PC-9 (cell line): ENCODE measurements at regions not wholly inside any gene's neighbourhood (a gene's known extent, or its start where the extent isn't known, plus 50 kb on each side); places are given as distances from the start of the nearest gene placed in this dataset.

Experiments used
- BruUV-seq: library from RNA; stranded (reverse); fragments of 400-500 nt; replicated peaks from 2 replicates; lab custom pipeline; 2021; lab: Mats Ljungman, UMichigan
- CTCF ChIA-PET: fragments of 300-600 bp; sonication (Branson Sonifier 250); formaldehyde crosslinking; loops from one replicate; lab custom pipeline; 2022; ENCODE audit warnings: antibody characterized with exemption; lab: Charles Lee
- POLR2A ChIA-PET: fragments of 300-600 bp; sonication (Branson Sonifier 250); formaldehyde crosslinking; loops from one replicate; lab custom pipeline; 2022; ENCODE audit warnings: antibody characterized with exemption; ENCODE audit not compliant: unreplicated experiment; lab: Charles Lee
- DNase-seq, 2 experiments: peaks; one replicate each; pipeline versions ENCODE4 v3.0.0 to v3.0.0-alpha.2; 2015 to 2022; ENCODE audit warnings: mixed read lengths in 1 of 2
- H2AFZ ChIP-seq: fragments of 200-600 bp; sonication (generic); 2 replicates; pipeline ENCODE4 v1.8.1; 2017; ENCODE audit warnings: antibody characterized with exemption
- H3F3A ChIP-seq: fragments of 200-600 bp; sonication (generic); 2 replicates; pipeline ENCODE4 v1.8.1; 2017; ENCODE audit warnings: antibody characterized with exemption, mild to moderate bottlenecking, low read depth; ENCODE audit not compliant: insufficient read depth
- H3K27ac ChIP-seq: fragments of 200-600 bp; sonication (generic); 2 replicates; pipeline ENCODE4 v1.6.1; 2016; ENCODE audit warnings: mixed run types
- H3K27me3 ChIP-seq: fragments of 200-600 bp; sonication (generic); 2 replicates; pipeline ENCODE4 v1.6.1; 2016; ENCODE audit warnings: low read depth, mixed run types; ENCODE audit not compliant: insufficient read depth
- H3K36me3 ChIP-seq: fragments of 200-600 bp; sonication (generic); 2 replicates; pipeline ENCODE4 v1.6.1; 2016; ENCODE audit warnings: low read depth, mixed run types
- H3K4me1 ChIP-seq: fragments of 200-600 bp; sonication (generic); replicated peaks from 2 replicates; pipeline ENCODE4 v1.6.1; 2016; ENCODE audit warnings: mixed run types; ENCODE audit not compliant: insufficient read depth
- H3K4me2 ChIP-seq: fragments of 200-600 bp; sonication (generic); 2 replicates; pipeline ENCODE4 v1.6.1; 2017; ENCODE audit warnings: mixed run types
- H3K4me3 ChIP-seq: fragments of 200-600 bp; sonication (generic); 2 replicates; pipeline ENCODE4 v1.6.1; 2016; ENCODE audit warnings: mixed run types
- H3K79me2 ChIP-seq: fragments of 200-600 bp; sonication (generic); 2 replicates; pipeline ENCODE4 v1.6.1; 2017; ENCODE audit warnings: low read depth, mixed run types
- H3K9me2 ChIP-seq: fragments of 200-600 bp; sonication (generic); 2 replicates; pipeline ENCODE4 v1.8.1; 2017; ENCODE audit warnings: mild to moderate bottlenecking; ENCODE audit not compliant: insufficient read depth
- H3K9me3 ChIP-seq: fragments of 200-600 bp; sonication (generic); 2 replicates; pipeline ENCODE4 v1.8.1; 2016; ENCODE audit warnings: low read depth; ENCODE audit not compliant: insufficient read depth
- H4K20me1 ChIP-seq: fragments of 200-600 bp; sonication (generic); 2 replicates; pipeline ENCODE4 v1.8.1; 2017; ENCODE audit not compliant: insufficient read depth
- CTCF ChIP-seq: fragments of 200-600 bp; sonication (generic); conservative IDR thresholded peaks from 2 replicates; pipeline ENCODE4 v1.6.1; 2017; ENCODE audit warnings: mixed run types, antibody characterized with exemption, mild to moderate bottlenecking, moderate library complexity
- EZH2 ChIP-seq: fragments of 200-600 bp; sonication (generic); IDR thresholded peaks from 2 replicates; pipeline ENCODE4 v1.8.0; 2017; ENCODE audit warnings: antibody characterized with exemption, low read depth
- intact Hi-C: fragments of 100-400 bp; cut with micrococcal nuclease; formaldehyde crosslinking; loops from one replicate; pipeline ENCODE4 v1.10.0; 2022; ENCODE audit not compliant: unreplicated experiment

GRCh38 chr18:61034580-61034979 lies 298.6 kb upstream of the CDH20 start:
- no peak for TF ChIP-seq CTCF
- no peak for TF ChIP-seq EZH2
- H3K4me3 ChIP-seq = no peak overlapping the region
- H3F3A ChIP-seq = no peaks in the 10 kb centered on the region
- no peaks in the 10 kb centered on the region for H3K79me2 ChIP-seq
- intact Hi-C loops = no loop called here
- no TSS peak for BruUV-seq
- H3K27me3 ChIP-seq = no peaks in the 10 kb centered on the region
- no peak overlapping the region for H3K4me2 ChIP-seq
- H3K4me1 ChIP-seq = no peaks in the 10 kb centered on the region
- DNase-seq = no peak
- H2AFZ ChIP-seq = no peak overlapping the region
- no peaks in the 10 kb centered on the region for H3K36me3 ChIP-seq
- H3K27ac ChIP-seq = no peak overlapping the region
- H4K20me1 ChIP-seq = no peaks in the 10 kb centered on the region
- H3K9me3 ChIP-seq = no peaks in the 10 kb centered on the region
- ChIA-PET CTCF (no interaction called here), POLR2A (no interaction called here)
- H3K9me2 ChIP-seq = no peaks in the 10 kb centered on the region

- Histone ChIP-seq H3K79me2 (no peaks in the 10 kb centered on the region), H3K4me1 (no peaks in the 10 kb centered on the region), H3K4me3 (no peak overlapping the region), H3K4me2 (no peak overlapping the region), H3K9me3 (no peaks in the 10 kb centered on the region), H3K36me3 (no peaks in the 10 kb centered on the region), H3K27ac (no peak overlapping the region), H2AFZ (no peak overlapping the region), H3K27me3 (no peaks in the 10 kb centered on the region), H3F3A (no peaks in the 10 kb centered on the region), H4K20me1 (no peaks in the 10 kb centered on the region), H3K9me2 (no peaks in the 10 kb centered on the region)
- TF ChIP-seq EZH2 (no peak), CTCF (no peak)
- no TSS peak for BruUV-seq
- CTCF ChIA-PET = no interaction called here
- POLR2A ChIA-PET = no interaction called here
- intact Hi-C loops = no loop called here
- no peak for DNase-seq
These were observed 294.0 kb upstream of the CDH20 start for GRCh38 chr18:61039251-61039650.

GRCh38 chr18:61047794-61048193 lies 285.4 kb upstream of the CDH20 start:
- Histone ChIP-seq H3K4me3 (no peak overlapping the region), H3K36me3 (no peaks in the 10 kb centered on the region), H3K27ac (no peak overlapping the region), H4K20me1 (no peaks in the 10 kb centered on the region), H3K4me1 (no peaks in the 10 kb centered on the region), H2AFZ (no peak overlapping the region), H3K79me2 (no peaks in the 10 kb centered on the region), H3K9me3 (no peaks in the 10 kb centered on the region), H3K27me3 (no peaks in the 10 kb centered on the region), H3K9me2 (no peaks in the 10 kb centered on the region), H3K4me2 (no peak overlapping the region), H3F3A (no peaks in the 10 kb centered on the region)
- no peak for DNase-seq
- ChIA-PET POLR2A (no interaction called here), CTCF (no interaction called here)
- intact Hi-C loops = no loop called here
- no TSS peak for BruUV-seq
- TF ChIP-seq EZH2 = no peak
- no peak for TF ChIP-seq CTCF
